Astrocyte (in vitro differentiated cells and primary cell): ENCODE measurements at regions not wholly inside any gene's neighbourhood (a gene's known extent, or its start where the extent isn't known, plus 50 kb on each side); places are given as distances from the start of the nearest gene placed in this dataset.

Experiments
- EZH2 ChIP-seq: IDR thresholded peaks from 2 replicates; pipeline ENCODE4 v1.6.1; 2012; ENCODE audit warnings: mild to moderate bottlenecking, low read length, inconsistent platforms; ENCODE audit not compliant: insufficient read depth
- TF ChIP-seq, protein P1 (sequence below): IDR thresholded peaks from 2 replicates; pipeline ENCODE4 v1.5.1; 2011; ENCODE audit warnings: low read depth, mild to moderate bottlenecking, inconsistent platforms, low read length, moderate library complexity; ENCODE audit not compliant: insufficient read depth

- TF ChIP-seq, protein P1, sequence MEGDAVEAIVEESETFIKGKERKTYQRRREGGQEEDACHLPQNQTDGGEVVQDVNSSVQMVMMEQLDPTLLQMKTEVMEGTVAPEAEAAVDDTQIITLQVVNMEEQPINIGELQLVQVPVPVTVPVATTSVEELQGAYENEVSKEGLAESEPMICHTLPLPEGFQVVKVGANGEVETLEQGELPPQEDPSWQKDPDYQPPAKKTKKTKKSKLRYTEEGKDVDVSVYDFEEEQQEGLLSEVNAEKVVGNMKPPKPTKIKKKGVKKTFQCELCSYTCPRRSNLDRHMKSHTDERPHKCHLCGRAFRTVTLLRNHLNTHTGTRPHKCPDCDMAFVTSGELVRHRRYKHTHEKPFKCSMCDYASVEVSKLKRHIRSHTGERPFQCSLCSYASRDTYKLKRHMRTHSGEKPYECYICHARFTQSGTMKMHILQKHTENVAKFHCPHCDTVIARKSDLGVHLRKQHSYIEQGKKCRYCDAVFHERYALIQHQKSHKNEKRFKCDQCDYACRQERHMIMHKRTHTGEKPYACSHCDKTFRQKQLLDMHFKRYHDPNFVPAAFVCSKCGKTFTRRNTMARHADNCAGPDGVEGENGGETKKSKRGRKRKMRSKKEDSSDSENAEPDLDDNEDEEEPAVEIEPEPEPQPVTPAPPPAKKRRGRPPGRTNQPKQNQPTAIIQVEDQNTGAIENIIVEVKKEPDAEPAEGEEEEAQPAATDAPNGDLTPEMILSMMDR = no peak
- no peak for TF ChIP-seq EZH2
These were observed 234.3 kb downstream of the OSR1 start for GRCh38 chr2:19124135-19124534.
